Eye (tissue), 1 donor: ENCODE measurements at regions not wholly inside any gene's neighbourhood (a gene's known extent, or its start where the extent isn't known, plus 50 kb on each side); places are given as distances from the start of the nearest gene placed in this dataset.

Experiments
- DNase-seq: peaks from one replicate; pipeline ENCODE4 v3.0.0-alpha.2; 2015

DNA sequence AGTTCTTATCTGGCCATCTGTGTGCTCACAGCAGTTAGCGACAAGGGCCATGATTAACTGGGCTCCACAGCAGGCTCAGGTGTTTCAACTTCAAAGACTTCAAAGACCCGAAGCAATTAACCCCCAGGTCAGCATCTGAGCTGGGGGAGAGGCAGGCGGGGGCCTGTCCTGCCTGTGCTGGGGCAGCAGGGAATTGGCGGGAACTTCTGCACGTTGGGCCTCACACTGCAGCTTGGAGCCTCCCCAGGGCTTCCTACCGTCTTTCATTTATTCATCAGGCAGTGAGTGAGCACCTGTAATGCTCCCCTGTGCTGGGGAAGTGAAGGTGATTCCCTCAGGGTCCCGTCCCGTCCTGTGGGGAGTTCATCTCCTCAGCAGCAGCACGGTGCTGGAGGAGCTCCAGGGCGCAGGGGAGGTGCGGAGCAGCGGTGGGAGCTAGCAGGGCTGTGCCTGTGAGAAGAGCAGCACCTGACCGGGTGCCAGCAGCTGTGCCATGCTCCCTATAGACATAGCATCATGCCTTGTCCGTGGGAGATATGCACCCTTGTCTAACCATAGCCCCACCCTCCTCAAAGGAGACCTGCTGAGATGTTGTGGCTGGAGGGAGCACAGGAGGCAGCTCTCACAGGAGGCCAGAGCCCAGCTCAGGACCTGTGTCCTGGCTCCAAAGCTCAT lies 51.8 kb upstream of the FRMD1 start:
- DNase-seq, result peak; percentile 15

DNA sequence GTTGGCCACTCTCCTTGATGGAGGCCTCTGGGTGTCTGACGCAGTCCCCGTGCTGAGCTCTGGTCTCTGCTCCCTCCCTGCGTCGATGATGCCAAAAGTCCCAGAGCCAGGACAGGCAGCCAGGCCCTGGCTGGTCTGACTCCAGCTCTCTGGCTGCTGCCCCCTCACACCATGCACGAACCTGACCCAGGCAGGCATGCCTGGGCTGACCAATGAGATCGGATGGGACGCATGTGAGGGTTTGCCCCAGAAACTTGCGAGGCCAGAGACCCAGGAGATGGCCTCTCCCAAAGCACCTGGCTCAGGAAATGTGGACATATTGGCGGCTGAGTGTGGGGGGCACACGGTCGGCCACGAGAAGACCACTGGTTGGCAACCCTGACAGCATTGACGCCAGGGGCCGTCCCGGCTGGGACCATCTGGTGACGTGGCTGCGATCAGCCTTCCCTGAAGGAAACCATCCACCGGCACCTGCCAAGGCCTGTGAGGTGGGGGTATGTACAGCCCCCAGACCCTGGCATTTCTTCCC lies 51.2 kb upstream of the FRMD1 start:
- no peak for DNase-seq

DNA sequence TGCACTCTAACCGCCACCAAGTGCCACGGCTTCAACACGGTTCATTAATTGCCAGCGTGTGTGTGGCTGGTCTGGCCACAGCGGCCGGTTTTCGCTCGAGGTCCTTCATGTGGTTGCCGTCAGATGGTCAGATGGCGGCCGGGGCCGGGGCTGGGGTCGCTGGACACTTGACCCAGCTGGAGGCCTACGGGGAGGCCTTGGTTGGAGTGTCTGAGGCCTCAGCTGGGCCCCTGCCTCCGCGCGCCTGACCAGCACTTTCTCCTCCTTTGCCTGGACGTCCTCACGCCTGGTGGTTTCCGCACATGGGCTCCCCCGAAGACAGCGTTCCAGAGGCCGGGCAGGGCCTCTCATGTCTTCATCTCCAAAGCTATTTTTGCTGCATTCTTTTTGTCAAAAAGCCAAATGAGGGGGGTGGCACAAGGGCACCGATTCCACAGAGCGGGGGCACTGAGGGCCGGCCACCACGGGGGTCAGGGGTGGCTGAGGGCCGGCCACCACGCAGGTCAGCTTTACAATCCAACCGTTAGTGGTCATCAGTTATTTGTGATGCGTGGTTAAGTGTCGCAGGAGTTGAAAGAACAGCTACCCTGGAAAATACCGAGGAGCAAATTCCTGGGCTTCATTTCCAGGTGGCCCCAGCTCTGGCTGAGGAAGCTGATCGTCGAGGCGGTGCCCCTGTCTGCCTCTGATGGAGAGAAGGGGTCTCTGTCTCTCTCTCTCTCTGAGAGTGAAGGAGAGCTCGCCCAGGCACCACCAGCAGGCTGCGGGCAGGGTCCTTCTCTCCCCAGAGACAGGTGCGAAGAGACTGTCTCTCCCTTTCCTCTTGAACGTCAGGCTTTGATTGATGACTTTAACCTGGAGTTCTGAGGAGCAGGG lies 50.5 kb upstream of the FRMD1 start:
- no peak for DNase-seq

DNA sequence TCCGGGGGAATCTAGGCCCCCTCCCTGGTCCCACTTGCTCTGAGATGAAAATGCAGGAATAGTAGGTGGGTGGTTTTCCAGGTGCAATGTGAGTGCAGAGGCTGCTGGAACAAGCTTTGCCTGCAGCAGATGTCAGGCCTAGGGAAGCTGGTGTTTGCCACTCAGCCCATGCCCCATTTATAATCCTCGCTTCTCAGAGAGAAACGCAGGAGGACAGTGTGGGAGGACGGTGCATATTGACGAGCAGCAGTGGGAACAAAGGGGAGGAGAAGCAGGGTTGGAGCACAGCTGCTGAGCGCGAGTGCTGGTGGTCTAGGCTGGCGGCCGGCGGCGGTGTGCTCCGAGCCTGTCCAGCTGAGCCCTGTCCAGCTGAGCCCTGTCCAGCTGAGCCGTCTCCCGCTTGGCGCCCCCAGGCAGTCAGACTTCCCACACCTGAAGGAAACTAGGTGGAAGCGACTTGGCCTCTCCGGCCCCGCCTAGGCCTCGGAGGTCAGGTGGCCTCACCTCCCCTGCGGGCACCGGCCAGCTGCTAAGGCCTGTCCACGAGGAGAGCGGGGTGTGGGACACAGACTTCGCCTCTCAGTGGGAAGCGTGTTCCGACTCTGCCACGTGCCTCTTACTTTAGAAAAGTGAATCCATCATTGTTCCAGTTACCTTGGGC lies 49.7 kb upstream of the FRMD1 start:
- no peak for DNase-seq
